GM19438 (cell line): ENCODE measurements at regions not wholly inside any gene's neighbourhood (a gene's known extent, or its start where the extent isn't known, plus 50 kb on each side); places are given as distances from the start of the nearest gene placed in this dataset.
"Not testable (repeated sequence)": the region's sequence is repeated elsewhere in the genome, so short reads cannot be mapped to it uniquely, and the experiment has no call there.

ENCODE experiments used
- ATAC-seq: cut with Tn5 transposase; IDR thresholded peaks from one replicate; pipeline ENCODE4 v1.9.1; 2021; ENCODE audit warnings: low read depth; ENCODE audit not compliant: unreplicated experiment

DNA sequence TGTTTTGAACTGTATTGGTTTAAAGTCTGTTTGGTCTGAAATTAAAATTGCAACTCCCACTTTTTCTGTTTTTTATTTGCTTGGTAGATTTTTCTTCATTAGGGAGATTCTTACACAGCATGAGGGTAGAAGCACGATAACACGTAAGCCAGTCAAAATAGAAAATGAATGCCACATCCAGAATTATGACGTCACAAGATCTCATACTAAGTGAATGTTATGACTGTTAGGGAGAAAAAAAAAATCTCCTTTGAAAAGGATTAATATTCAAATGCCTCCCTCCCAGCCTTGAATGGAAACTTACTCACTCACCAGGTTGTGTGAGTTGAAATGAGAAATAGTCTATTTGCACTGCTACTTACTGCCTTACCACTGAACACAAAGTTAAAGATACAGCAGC is 670.8 kb downstream of the TFAP2A start:
- ATAC-seq, result no peak

DNA sequence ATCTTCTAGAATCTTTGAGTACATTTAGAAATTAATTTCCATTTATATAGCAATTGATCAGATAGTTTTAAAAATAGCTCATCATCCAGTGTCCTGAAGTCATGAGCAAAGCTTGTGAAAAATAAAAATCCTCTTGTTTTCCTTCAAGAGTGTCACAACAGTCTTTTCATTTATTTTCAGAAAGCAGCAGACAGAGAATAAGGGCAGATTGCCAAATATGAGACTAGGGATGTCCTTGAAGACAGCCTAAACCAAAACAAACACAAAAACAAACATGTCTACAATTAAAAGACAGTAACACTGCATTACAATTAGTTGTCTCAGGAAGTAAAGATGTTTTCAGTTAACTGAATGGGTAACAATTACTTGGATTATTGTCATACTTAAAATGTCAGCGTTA is 682.8 kb downstream of the TFAP2A start:
- ATAC-seq, result no peak

GRCh38 chr6:9725776-9726175 is 689.1 kb downstream of the TFAP2A start:
- ATAC-seq, result not testable (repeated sequence)

DNA sequence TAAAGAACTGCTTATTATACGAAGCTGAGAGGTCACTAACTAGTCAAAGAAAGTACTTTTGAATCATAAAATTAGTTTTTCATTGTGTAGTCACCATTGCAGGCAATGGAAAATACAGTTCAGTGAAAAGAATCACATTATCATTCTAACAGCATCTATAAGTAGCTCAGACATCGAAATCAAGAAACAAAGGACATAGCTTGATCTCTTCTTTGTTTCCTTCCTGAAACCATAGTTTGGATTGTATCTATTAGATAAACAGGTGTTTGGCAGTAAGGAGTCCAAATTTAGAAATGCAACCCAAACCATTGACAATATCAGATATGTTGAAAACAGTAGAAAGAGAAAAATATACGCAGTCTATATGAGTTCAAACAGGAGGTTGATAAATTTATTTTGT is 697.3 kb downstream of the TFAP2A start:
- ATAC-seq, result no peak

GRCh38 chr6:9711365-9711764 is 703.5 kb downstream of the TFAP2A start:
- no peak for ATAC-seq

DNA sequence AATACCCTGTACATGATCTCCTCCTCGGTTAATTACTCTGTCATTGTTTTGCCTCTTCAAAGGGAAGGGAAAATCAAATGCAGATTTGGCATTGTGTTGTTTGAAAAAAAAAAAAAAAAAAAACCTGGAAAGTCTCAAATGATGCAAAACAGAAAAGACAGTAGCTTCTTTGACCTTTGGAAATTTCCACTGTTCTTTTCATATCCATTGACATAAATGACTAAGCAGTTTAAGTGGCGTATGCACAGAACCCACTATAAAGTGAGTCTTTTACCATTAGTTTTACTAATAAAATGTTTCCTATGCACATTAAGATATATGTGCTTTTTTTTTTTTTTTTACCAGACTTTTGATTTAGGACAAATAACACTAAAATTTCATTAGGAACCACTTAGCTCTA is 704.3 kb downstream of the TFAP2A start:
- no peak for ATAC-seq

DNA sequence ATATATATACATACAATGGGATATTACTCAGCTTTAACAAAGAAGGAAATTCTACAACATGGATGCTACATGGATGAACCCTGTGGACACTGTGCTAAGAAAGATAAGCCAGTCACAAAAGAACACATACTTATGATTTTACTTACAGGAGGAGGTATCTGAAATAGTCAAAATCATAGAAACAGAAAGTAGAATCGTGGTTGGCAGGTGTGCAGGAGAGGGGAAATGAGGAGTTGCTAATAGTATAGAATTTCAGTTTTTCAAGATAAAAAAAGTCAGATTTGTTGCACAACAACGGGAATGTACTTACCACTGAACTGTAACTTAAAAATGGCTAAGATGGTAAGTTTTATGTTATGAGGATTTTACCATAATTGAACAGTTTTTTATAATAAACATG is 706.3 kb downstream of the TFAP2A start:
- ATAC-seq, result no peak

DNA sequence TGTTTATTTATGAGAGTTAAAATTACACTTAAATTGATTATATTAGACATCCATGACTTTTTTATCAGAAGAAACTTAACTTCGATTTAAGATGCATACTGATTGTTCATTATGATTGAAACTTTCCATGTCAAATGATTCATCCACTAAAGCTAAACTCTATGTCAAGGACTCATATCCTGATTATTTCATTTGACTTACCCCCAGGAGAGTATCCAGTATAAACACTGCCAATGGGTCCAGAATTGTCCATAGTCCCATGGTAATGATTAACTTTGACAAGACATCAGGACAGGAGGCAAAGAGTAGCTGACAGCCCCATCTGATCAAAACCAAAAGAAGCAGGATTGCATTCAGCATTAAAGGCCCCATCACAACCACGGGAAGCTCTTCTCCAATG is 709.9 kb downstream of the TFAP2A start:
- no peak for ATAC-seq

GRCh38 chr6:9702914-9703313 is 712.0 kb downstream of the TFAP2A start:
- no peak for ATAC-seq

- ATAC-seq, result no peak
Observed at GRCh38 chr6:9699888-9700287, 715.0 kb downstream of the TFAP2A start.

GRCh38 chr6:9697263-9697931 is 717.5 kb downstream of the TFAP2A start:
- no peak for ATAC-seq

DNA sequence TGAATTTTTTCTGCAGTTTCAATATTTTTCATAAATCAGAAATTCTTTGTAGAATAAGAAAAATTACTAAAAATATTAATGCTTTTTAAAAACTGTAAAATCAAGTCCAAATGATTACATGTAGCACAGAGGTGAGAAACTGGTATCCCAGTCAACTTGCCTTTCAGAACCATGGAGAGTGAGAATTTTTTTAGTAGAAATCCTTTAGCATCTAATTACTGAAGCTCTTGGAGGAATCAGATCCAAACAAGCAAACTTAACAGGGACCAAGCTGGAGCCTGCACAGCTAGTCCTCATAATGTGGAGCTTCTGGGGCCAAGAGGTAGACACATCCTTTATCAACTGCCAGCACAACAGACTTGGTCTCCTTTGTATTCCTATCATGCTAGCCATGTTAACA is 724.5 kb downstream of the TFAP2A start:
- ATAC-seq, result no peak

- ATAC-seq, result not testable (repeated sequence)
Observed at GRCh38 chr6:9680727-9681126, 734.1 kb downstream of the TFAP2A start.

DNA sequence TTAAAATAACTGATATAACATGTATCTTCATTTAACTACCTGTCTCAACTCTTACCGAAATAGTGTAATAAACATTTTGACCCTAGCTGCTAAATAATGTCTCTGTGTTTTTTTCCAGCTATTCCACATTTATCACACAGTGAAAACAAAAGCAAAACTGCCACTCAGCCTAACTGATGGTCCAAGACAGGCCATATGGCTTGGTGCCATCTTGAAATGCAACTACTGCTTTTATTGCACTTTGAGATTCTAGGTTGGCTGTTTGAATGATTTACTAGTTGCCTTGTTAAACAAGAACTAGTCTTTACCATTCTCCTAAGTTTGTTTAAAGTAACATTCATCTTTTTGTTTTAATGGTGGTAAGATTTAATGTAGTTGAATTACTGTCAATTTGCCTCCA is 739.8 kb downstream of the TFAP2A start:
- ATAC-seq, result no peak

- ATAC-seq, result no peak
Observed at GRCh38 chr6:9659848-9660247, 755.0 kb downstream of the TFAP2A start.

GRCh38 chr6:9657994-9658393 is 756.9 kb downstream of the TFAP2A start:
- ATAC-seq, result no peak

- no peak for ATAC-seq
Observed at GRCh38 chr6:9647599-9647998, 767.3 kb downstream of the TFAP2A start.

DNA sequence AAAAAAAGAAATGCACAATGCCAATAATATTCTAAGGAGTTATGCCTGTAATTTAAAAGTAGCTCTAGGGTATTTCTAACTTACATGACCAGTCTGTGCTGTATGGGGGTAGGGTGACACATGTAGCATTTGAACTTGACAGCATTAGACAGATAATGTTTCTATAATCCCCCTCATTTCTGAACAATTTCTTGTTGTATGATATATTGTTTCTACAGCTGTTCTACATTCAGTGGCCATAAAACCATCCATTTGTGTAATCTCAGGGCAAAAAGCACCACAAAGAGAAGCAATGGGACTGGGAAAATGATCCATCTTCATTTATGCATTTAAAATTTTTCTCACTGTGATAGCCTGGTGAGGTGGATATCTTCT is 767.8 kb downstream of the TFAP2A start:
- ATAC-seq, result no peak

- no peak for ATAC-seq
Observed at GRCh38 chr6:9646342-9647070, 768.4 kb downstream of the TFAP2A start.

GRCh38 chr6:9638861-9639260 is 776.0 kb downstream of the TFAP2A start:
- ATAC-seq, result no peak

- ATAC-seq, result no peak
Observed at GRCh38 chr6:9634776-9635175, 780.1 kb downstream of the TFAP2A start.

DNA sequence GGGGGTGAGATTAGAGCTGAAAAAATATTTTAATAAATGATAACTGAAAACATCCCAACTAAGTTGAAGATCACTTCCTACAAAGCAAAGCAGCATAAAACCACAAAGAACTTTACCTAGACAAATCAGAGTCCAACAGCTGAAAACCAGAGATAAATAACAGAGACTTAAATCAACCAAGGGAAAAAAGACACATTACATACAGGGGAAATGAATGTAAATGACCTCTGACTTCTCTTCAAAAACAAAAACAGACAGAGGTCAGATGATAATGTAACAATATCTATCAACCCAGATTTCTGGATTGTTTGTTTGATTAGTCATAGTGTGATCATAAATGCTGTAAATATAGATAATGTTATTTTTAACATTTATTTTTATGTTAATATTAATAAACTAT is 782.8 kb downstream of the TFAP2A start:
- ATAC-seq, result no peak
